ENCODE measurements at regions not wholly inside any gene's neighbourhood (a gene's known extent, or its start where the extent isn't known, plus 50 kb on each side); places are given as distances from the start of the nearest gene placed in this dataset.
A peak's percentile ranks its signal among the peaks of the same experiment; 100 is the strongest.
"Not testable (repeated sequence)": the region's sequence is repeated elsewhere in the genome, so short reads cannot be mapped to it uniquely, and the experiment has no call there.

DNA sequence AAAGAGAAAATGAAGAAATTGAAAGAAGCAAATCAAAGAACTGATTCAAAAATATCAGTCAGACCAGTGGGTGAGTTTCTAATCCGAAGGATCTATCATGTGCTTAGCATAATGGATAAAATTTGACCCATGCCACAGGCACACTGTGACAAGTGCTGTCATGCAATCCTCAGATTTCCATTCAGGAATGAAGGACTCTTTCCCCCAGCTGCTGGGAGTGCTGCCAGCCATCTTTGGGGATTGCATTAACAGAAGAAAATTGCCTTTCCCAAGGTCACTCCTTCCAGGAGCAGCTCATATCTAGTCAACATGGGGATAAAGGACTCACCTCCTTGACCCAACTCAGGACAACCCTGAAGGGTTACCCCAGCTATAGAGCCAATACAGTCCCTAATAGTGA lies 316.7 kb upstream of the TBX18 start:
- no peak for DNase-seq (ENCODE audit: low spot score)

DNA sequence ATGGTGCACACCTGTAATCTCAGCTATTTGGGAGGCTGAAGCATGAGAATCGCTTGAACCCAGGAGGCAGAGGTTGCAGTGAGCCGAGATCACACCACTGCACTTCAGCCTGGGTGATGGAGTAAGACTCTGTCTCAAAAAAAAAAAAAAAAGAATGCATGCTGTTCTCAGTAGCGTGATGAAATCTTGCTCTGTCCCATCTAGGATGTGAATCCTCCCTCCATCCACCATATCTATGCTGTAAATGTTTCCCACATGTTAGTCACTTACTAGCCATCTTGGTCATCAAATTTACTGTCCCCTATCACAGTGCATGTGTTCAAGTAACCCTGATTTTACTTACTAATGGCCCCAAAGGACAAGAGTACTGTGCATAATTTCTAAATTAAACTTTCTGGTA lies 315.4 kb upstream of the TBX18 start:
- no peak for DNase-seq (ENCODE audit: low spot score)

- DNase-seq (ENCODE audit: low spot score) = peak; percentile 91
Observed at GRCh38 chr6:85078058-85078457, 313.7 kb upstream of the TBX18 start.

GRCh38 chr6:85077098-85077497 lies 312.7 kb upstream of the TBX18 start:
- DNase-seq (ENCODE audit: low spot score) = no peak

DNA sequence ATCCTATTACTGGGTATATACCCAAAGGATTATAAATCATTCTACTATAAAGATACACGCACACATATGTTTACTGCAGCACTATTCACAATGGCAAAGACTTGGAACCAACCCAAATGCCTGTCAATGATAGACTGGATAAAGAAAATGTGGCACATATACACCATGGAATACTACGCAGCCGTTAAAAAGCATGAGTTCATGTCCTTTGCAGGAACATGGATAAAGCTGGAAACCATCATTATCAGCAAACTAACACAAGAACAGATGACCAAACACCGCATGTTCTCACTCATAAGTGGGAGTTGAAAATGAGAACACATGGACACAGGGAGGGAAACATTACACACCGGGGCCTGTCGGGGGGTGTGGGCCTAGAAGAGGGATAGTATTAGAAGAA lies 307.4 kb upstream of the TBX18 start:
- DNase-seq (ENCODE audit: low spot score) = not testable (repeated sequence)

- no peak for DNase-seq (ENCODE audit: low spot score)
Observed at GRCh38 chr6:85069577-85069976, 305.2 kb upstream of the TBX18 start.

- no peak for DNase-seq (ENCODE audit: low spot score)
Observed at GRCh38 chr6:85068221-85068620, 303.8 kb upstream of the TBX18 start.

DNA sequence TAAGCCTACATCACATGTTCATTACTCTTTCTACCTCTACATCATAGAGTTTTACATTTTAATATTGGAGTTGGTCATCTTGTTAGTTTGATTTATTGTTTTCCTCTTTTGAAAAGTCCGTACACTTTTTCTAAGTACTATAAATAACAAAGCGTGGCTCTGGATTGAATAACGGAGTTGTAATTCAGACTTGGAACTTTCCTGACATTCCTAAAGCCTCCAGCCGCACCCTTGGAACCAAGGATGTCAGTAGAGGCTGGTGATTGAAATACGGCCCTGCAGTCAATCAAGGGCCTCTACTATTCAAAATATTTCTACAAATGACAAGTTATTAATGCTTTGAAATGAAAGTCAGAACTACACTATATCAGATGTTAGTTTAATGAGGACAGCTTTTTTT lies 301.9 kb upstream of the TBX18 start:
- DNase-seq (ENCODE audit: low spot score) = no peak

DNA sequence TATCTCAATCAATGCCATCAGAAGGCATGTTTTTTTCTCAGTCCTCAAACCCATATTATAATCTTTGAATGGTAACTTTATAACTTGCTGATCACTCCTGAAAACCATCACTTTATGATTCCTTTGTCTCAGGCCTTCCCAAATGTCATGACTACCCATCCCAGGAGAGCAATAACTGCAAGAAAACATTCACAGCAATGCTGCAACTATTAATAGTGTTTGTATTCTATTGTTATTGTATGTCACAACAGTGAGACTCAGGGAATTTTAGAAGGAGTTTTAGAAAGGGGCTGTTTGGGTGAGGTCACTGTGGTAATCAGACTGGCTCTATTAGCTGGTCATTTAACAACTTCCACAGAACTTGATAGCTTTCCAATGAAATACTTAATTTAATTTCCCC lies 301.4 kb upstream of the TBX18 start:
- DNase-seq (ENCODE audit: low spot score) = no peak

DNA sequence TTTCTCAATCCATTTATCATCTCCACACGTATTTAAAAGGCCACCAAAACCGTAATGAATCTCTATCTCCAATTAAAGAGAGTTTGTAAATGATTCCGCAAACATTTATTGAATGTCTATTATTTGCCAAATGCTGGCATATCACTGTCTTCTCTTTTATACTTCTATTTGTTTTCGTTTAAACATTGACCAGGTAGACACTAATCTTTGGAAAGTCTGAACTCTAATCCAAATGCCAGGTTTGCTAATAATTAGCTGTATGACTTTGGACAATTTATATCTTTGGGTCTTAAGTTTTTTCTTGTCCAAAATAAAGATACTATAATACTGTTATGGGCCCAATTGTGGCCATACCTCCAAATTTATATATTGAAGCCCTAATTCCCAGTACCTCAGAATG lies 299.2 kb upstream of the TBX18 start:
- DNase-seq (ENCODE audit: low spot score) = no peak

- no peak for DNase-seq (ENCODE audit: low spot score)
Observed at GRCh38 chr6:85062884-85063283, 298.5 kb upstream of the TBX18 start.

DNA sequence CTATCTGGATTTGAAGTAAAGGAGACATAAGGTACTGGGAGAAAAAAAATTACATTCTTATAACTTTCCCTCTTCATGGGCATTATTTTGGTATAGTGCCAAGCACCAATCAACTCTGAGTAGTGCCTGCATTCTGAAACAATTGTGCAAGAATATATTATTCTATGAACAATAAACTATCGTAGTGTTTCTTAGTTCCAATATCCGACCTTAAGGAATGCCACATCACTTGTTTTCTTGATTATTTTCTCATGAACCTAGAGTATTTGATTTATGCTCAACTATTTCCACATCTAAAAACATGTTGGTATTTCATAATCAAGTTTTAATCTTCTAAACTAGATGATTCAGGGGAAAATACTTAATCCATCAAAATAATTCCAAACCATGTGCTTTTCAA lies 294.4 kb upstream of the TBX18 start:
- DNase-seq (ENCODE audit: low spot score) = peak; percentile 4

- DNase-seq (ENCODE audit: low spot score) = no peak
Observed at GRCh38 chr6:85050149-85050548, 285.8 kb upstream of the TBX18 start.

GRCh38 chr6:85049282-85049681 lies 284.9 kb upstream of the TBX18 start:
- no peak for DNase-seq (ENCODE audit: low spot score)

DNA sequence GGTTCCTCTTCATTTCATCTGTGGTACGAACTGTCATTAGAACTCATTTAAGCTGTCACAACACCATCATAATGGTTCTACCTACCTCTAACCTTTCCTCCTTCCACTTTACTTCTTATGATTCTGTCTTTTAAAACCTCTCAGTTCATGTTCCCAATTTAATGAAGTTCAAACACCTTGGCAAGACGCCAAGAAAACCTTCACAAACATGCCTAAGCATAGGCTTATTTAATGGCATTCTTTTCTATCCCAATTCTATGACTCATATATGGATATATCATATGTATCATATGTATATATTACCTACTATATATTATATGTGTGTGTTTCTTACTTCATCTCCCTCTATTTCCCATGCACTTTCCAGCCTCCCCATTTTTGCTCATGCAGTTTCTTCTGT lies 283.4 kb upstream of the TBX18 start:
- DNase-seq (ENCODE audit: low spot score) = no peak

DNA sequence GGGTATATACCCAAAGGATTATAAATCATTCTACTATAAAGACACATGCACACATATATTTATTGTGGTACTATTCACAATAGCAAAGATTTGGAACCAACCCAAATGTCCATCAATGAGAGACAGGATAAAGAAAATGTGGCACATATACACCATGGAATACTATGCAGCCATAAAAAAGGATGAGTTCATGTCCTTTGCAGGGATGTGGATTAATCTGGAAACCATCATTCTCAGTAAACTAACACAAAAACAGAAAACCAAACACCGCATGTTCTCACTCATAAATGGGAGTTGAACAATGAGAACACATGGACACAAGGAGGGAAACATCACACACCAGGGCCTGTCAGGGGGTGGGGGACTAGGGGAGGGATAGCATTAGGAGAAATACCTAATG lies 281.4 kb upstream of the TBX18 start:
- not testable (repeated sequence) for DNase-seq (ENCODE audit: low spot score)

- DNase-seq (ENCODE audit: low spot score) = no peak
Observed at GRCh38 chr6:85044361-85044760, 280.0 kb upstream of the TBX18 start.

DNA sequence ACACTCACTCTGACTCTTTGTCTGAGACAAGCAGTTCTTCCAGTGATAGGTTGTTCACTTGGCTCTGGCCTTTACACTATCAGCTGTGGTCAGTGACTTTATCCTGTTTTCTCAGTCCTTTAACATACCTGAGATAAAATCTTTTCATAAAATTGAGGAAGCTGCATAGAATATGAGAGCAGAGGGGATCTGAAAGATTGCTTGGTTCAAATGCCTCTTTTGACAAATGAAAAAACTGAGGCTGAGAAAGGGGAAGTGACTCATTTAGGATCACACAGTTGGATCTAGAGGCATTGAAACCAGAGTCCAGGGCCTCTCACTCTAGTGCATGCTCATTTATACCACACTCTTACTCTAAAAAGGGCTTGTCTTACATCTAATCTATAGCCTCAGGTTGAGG lies 277.0 kb upstream of the TBX18 start:
- no peak for DNase-seq (ENCODE audit: low spot score)

- DNase-seq (ENCODE audit: low spot score) = no peak
Observed at GRCh38 chr6:85037221-85037620, 272.8 kb upstream of the TBX18 start.

DNA sequence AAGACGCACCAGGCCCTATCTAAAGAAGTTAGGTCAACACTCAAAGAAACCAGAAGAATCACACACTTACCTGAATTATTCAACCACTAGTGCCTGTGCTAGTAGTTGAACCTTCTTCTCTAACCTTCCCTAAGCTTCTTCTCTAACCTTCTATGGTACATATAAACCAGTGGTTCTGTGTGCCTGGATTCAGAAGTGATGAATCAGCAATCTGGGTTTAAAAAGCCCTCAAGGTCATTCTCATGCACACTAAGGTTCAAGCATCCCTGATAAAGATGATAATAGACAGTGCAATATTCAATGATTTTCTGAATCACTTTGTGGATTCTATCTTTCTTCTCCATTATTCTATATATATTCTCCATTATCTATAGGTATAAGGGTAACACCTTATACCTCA lies 271.4 kb upstream of the TBX18 start:
- DNase-seq (ENCODE audit: low spot score) = no peak

- DNase-seq (ENCODE audit: low spot score) = no peak
Observed at GRCh38 chr6:85033547-85033946, 269.1 kb upstream of the TBX18 start.

GRCh38 chr6:85026021-85026420 lies 261.6 kb upstream of the TBX18 start:
- DNase-seq (ENCODE audit: low spot score) = no peak

DNA sequence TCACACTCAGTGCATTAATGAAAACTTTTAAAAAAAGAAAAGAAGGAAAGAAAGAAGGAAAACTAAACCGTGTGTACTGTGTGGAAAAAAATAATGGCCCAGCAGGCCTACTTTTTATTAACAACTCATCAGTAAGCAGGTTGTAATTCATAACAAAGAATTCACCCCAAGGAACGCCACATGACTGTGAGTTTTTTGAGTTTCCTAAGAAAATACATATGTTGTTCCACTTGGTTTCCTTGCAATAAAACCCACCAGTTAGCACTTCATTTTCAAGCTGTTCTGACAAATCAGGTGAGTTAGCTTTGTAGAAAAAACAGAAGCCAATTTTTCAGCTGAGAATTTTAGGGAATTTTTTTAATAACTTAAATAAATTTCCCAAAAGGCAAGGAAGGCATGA lies 259.3 kb upstream of the TBX18 start:
- no peak for DNase-seq (ENCODE audit: low spot score)

DNA sequence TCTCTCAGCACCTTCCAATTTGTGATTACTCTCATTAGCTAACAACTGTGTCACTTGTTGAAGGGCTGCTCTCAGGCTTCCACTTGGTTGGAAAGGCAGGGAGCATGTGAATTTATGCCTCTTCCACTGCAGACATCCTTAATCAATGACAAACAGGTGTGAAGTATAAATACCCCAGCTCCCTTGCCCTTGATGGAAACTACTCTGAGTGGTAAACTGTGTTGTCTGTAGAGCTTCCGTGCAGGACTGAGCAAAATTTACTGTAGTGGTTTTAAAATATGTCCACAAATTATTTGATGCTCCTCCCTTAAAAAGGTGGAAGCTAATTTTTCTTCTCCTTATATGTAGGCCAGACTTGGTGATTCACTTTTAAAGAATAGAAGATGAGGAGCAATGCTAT lies 253.0 kb upstream of the TBX18 start:
- no peak for DNase-seq (ENCODE audit: low spot score)

DNA sequence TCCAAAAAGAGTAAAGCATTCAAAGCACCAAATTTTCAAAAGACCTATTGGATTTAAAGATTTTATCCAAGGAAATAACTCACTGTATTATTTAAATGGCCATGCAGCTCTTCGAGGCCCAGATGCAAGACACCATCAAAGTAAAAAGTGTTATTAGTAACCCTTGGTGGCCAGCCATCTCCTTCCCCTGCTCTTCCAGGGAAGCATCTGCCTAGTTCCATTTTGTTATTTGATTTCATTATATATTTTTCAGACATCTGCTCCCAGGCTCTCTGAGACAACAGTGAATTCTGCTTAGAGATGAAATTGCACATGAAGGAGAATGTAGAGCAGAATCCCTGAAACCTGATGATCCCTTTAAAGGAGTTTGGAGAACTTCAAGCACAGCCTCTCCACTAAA lies 252.3 kb upstream of the TBX18 start:
- DNase-seq (ENCODE audit: low spot score) = no peak
